Activated CD4-positive, alpha-beta T cell treated with anti-CD3 and anti-CD28 coated beads, Interleukin-2, amount 10 ng/mL, durations not matched to agents 7 days and 5 days (primary cell): ENCODE measurements at regions not wholly inside any gene's neighbourhood (a gene's known extent, or its start where the extent isn't known, plus 50 kb on each side); places are given as distances from the start of the nearest gene placed in this dataset.

Experiments used
- CTCF ChIA-PET: fragments of 350-600 bp; sonication (Branson Sonifier 250); formaldehyde crosslinking; loops from one replicate; lab custom pipeline; 2021; ENCODE audit warnings: antibody characterized with exemption; lab: Charles Lee
- POLR2A ChIA-PET: fragments of 350-600 bp; sonication (Branson Sonifier 250); formaldehyde crosslinking; loops from one replicate; lab custom pipeline; 2021; ENCODE audit warnings: antibody characterized with exemption; lab: Charles Lee
- DNase-seq: peaks from one replicate; pipeline ENCODE4 v3.0.0-alpha.2; 2020
- H3K27ac Mint-ChIP-seq: one replicate; pipeline ENCODE4 v1.8.0; 2021; ENCODE audit warnings: mild to moderate bottlenecking, moderate library complexity, mixed read lengths
- H3K27me3 Mint-ChIP-seq: one replicate; pipeline ENCODE4 v1.8.0; 2021; ENCODE audit warnings: mixed read lengths
- H3K36me3 Mint-ChIP-seq: one replicate; pipeline ENCODE4 v1.8.0; 2021; ENCODE audit warnings: low read depth, mixed read lengths
- H3K4me1 Mint-ChIP-seq: one replicate; pipeline ENCODE4 v1.8.0; 2021; ENCODE audit warnings: mixed read lengths
- H3K4me3 Mint-ChIP-seq: one replicate; pipeline ENCODE4 v1.8.0; 2021; ENCODE audit warnings: mild to moderate bottlenecking, moderate library complexity, mixed read lengths
- H3K9me3 Mint-ChIP-seq: one replicate; pipeline ENCODE4 v1.8.0; 2021; ENCODE audit warnings: mixed read lengths

DNA sequence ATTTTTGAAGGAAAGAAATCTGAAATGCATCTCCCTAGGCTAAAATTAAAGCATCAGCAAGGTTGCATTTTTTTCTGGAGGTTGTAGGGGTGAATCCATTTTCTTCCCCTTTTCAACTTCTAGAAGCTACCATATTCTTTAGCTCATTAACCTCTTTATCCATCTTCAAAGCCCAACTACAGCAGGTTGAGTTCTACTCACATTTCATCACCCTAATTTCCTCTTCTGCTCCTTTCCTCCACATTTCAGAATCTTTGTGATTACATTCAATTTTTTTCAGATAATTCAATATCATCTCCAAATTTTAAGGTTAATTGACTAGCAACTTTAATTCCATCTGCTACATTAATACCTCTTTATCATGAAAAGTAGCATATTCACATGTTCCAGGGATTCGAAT, 2655.7 kb upstream of the PCDH20 start:
- no peak overlapping the region for H3K27ac Mint-ChIP-seq
- ChIA-PET POLR2A (no interaction called here), CTCF (no interaction called here)
- H3K9me3 Mint-ChIP-seq: no peaks in the 10 kb centered on the region
- no peak overlapping the region for H3K4me3 Mint-ChIP-seq
- no peaks in the 10 kb centered on the region for H3K4me1 Mint-ChIP-seq
- H3K27me3 Mint-ChIP-seq: no peaks in the 10 kb centered on the region
- no peak for DNase-seq
- H3K36me3 Mint-ChIP-seq: no peaks in the 10 kb centered on the region

- Mint-ChIP-seq H3K27ac (no peak overlapping the region), H3K9me3 (no peaks in the 10 kb centered on the region), H3K36me3 (no peaks in the 10 kb centered on the region), H3K4me1 (no peaks in the 10 kb centered on the region), H3K4me3 (no peak overlapping the region), H3K27me3 (no peaks in the 10 kb centered on the region)
- POLR2A ChIA-PET: no interaction called here
- DNase-seq: no peak
- CTCF ChIA-PET: no interaction called here
Observed at GRCh38 chr13:64069892-64070291, 2654.2 kb upstream of the PCDH20 start.

- ChIA-PET CTCF (no interaction called here), POLR2A (no interaction called here)
- DNase-seq: no peak
- Mint-ChIP-seq H3K36me3 (no peaks in the 10 kb centered on the region), H3K27ac (no peak overlapping the region), H3K4me3 (no peak overlapping the region), H3K27me3 (no peaks in the 10 kb centered on the region), H3K4me1 (no peaks in the 10 kb centered on the region), H3K9me3 (no peaks in the 10 kb centered on the region)
Observed at GRCh38 chr13:64066711-64067110, 2651.1 kb upstream of the PCDH20 start.

- ChIA-PET POLR2A (no interaction called here), CTCF (no interaction called here)
- H3K4me1 Mint-ChIP-seq: no peaks in the 10 kb centered on the region
- no peaks in the 10 kb centered on the region for H3K27me3 Mint-ChIP-seq
- no peak overlapping the region for H3K4me3 Mint-ChIP-seq
- no peak overlapping the region for H3K27ac Mint-ChIP-seq
- peaks cover 8% of the 10 kb centered on the region for H3K9me3 Mint-ChIP-seq
- no peak for DNase-seq
- H3K36me3 Mint-ChIP-seq: no peaks in the 10 kb centered on the region
Observed at GRCh38 chr13:64061649-64062048, 2646.0 kb upstream of the PCDH20 start.

DNA sequence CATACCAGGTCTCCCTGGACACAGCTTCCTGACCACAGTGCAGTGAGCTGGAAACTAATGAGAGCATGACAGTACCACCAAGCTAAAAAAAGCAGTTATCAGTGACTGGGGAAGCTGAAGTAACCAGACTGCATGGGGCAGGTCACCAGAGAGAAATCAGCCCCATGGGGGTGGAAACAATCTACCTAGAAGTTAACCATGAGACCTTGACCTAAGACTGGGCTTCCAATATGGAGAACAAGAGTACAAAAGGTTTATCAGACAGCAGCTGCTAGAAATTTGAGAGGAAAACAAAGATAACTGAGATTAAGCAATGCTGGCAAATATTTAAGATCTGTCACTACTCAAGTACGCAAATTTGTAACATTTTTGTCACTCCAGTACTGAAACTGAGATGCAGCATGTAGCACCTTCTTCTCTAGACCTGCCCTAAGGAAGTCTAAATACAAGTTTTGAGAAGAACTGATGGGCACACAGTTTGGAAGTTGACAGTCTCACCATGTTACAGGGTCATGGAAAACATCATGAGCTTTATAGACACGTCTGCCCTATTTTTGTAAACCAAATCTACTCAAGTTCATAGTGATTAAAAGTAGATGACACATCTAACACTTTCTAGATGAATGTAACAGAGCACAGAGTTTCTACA, 2641.8 kb upstream of the PCDH20 start:
- Mint-ChIP-seq H3K4me3 (no peak overlapping the region), H3K27me3 (no peaks in the 10 kb centered on the region), H3K27ac (no peak overlapping the region), H3K36me3 (no peaks in the 10 kb centered on the region), H3K4me1 (no peaks in the 10 kb centered on the region), H3K9me3 (peaks cover 8% of the 10 kb centered on the region)
- CTCF ChIA-PET: no interaction called here
- no peak for DNase-seq
- POLR2A ChIA-PET: no interaction called here

GRCh38 chr13:64054321-64054720, 2638.7 kb upstream of the PCDH20 start:
- Mint-ChIP-seq H3K4me1 (no peaks in the 10 kb centered on the region), H3K4me3 (no peak overlapping the region), H3K27me3 (no peaks in the 10 kb centered on the region), H3K36me3 (no peaks in the 10 kb centered on the region), H3K9me3 (peaks cover 5% of the 10 kb centered on the region), H3K27ac (no peak overlapping the region)
- ChIA-PET CTCF (no interaction called here), POLR2A (no interaction called here)
- no peak for DNase-seq

- ChIA-PET POLR2A (no interaction called here), CTCF (no interaction called here)
- Mint-ChIP-seq H3K27ac (no peak overlapping the region), H3K4me1 (no peaks in the 10 kb centered on the region), H3K36me3 (no peaks in the 10 kb centered on the region), H3K4me3 (no peak overlapping the region), H3K9me3 (peaks cover 2% of the 10 kb centered on the region), H3K27me3 (no peaks in the 10 kb centered on the region)
- no peak for DNase-seq
Observed at GRCh38 chr13:64052521-64052920, 2636.9 kb upstream of the PCDH20 start.

DNA sequence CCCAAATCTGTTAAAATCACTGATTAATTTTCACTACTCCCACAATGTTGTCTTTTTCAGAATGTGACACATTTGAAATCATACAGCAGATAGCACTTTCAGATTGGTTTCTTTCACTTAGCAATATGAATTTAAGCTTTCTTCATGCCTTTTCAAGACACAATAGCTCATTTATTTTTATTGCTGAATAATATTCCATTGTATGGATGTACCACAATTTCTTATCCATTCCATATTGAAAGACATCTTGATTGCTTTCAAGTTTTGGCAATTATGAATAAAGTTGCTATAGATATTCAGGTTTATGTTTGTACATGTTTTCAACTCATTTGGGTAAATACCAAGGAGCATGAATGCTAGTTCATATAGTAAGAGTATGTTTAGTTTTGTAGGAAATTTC, 2635.6 kb upstream of the PCDH20 start:
- DNase-seq: no peak
- Mint-ChIP-seq H3K36me3 (no peaks in the 10 kb centered on the region), H3K27me3 (no peaks in the 10 kb centered on the region), H3K4me1 (no peaks in the 10 kb centered on the region), H3K9me3 (peaks cover 2% of the 10 kb centered on the region), H3K4me3 (no peak overlapping the region), H3K27ac (no peak overlapping the region)
- POLR2A ChIA-PET: no interaction called here
- CTCF ChIA-PET: no interaction called here

DNA sequence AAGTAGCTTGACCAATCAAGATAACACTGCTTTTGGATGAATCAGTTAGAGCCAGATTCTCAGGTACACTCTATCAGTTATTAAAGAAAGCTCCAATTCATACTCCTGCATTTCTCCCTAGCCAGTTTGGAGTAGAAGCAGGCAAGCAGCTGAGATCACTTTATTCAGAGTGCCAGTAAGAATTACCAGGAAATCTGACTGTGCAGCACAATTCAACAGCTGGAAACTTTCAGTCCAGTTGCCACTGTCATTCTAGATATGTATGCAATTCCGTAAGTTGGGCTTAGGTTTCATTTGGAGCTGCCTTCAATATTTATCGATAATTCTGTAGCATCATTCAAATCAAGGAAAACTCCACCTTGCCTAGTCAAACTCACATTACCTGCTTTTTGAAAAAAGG, 2625.6 kb upstream of the PCDH20 start:
- no peaks in the 10 kb centered on the region for H3K36me3 Mint-ChIP-seq

DNA sequence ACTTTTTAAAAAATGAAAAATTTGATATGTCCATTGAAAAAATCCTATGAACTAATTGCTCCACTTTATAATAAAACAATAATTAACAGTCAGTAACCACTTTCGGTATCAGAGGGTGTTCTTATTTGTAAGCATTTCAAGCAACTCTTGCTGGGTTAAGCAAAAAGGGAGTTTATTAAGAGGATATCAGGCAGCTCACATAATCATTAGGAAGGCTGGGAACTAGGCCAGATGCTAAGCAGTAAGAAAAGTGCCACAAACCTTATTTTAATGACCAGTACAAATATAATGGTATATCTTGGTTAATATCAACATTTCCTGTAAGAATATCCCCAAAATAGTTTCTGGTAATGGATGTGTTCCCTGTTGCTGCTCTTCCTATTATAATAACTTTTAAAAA, 2618.3 kb upstream of the PCDH20 start:
- Mint-ChIP-seq H3K27me3 (no peaks in the 10 kb centered on the region), H3K36me3 (no peaks in the 10 kb centered on the region), H3K4me3 (no peak overlapping the region), H3K4me1 (no peaks in the 10 kb centered on the region), H3K9me3 (peaks cover 3% of the 10 kb centered on the region), H3K27ac (no peak overlapping the region)
- POLR2A ChIA-PET: no interaction called here
- CTCF ChIA-PET: no interaction called here
- DNase-seq: no peak

More for the DNA sequence above, 2625.6 kb upstream of the PCDH20 start:
- Mint-ChIP-seq H3K4me3 (no peak overlapping the region), H3K9me3 (peaks cover 3% of the 10 kb centered on the region), H3K27me3 (no peaks in the 10 kb centered on the region), H3K4me1 (no peaks in the 10 kb centered on the region), H3K27ac (no peak overlapping the region)
- CTCF ChIA-PET: no interaction called here
- POLR2A ChIA-PET: no interaction called here
- DNase-seq: no peak

DNA sequence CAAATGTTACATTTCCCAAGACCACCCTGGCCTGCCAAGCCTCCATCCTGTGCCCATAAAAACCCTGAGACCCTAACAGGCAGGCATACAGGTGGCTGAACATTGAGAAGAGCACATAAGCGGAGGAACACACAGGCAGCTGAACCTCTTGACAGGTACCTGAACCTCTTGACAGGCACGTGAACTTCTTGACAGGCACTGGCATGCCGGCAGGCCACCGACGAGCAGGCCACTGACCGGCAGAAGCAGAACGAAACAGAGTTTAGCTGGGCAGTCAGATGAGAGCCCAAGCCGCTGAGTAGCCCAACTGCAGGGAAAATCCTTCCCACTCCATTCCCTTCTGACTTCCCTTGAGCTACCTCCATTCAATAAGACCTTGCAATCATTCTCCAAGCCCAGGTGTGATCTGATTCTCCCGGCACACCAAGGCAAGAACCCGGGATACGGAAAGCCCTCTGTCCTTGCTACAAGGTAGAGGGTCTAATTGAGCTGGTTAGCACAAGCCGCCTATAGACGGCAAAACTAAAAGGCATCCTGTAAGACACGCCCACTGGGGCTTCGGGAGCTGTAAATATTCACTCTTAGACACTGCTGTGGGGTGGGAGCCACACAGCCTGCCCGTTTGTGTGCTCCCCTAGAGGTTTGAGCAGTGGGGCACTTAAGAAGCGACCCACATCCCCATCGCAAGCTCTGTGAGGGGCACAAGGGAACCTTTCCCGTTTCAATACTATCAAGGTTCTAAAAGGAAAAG, 2613.9 kb upstream of the PCDH20 start:
- Mint-ChIP-seq H3K27ac (no peak overlapping the region), H3K36me3 (no peaks in the 10 kb centered on the region), H3K4me3 (no peak overlapping the region), H3K4me1 (no peaks in the 10 kb centered on the region), H3K27me3 (no peaks in the 10 kb centered on the region), H3K9me3 (peaks cover 7% of the 10 kb centered on the region)
- ChIA-PET POLR2A (no interaction called here), CTCF (no interaction called here)
- DNase-seq: no peak

DNA sequence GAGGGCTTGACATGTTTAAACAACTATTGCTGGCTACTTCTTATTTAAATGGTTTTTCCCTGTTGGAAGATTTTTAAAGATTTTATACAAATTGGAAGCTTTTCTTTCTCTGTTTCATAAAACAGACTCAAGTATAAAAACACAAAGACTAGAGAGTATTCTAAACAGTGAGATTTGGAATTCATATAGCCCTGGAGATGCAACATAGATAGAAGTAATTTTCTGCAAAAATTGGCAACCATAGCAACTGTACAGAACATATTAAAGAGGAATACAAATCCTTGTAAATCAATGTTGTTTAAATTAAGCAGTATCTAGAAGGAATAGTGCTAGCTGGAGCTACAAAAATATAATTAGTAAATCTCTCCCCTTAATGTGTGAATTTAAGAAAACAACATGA, 2612.9 kb upstream of the PCDH20 start:
- H3K4me1 Mint-ChIP-seq: no peaks in the 10 kb centered on the region
- H3K27ac Mint-ChIP-seq: no peak overlapping the region
- H3K27me3 Mint-ChIP-seq: no peaks in the 10 kb centered on the region
- ChIA-PET POLR2A (no interaction called here), CTCF (no interaction called here)
- no peak overlapping the region for H3K4me3 Mint-ChIP-seq
- no peaks in the 10 kb centered on the region for H3K36me3 Mint-ChIP-seq
- H3K9me3 Mint-ChIP-seq: peaks cover 4% of the 10 kb centered on the region
- DNase-seq: no peak

- H3K4me1 Mint-ChIP-seq: no peaks in the 10 kb centered on the region
- ChIA-PET CTCF (no interaction called here), POLR2A (no interaction called here)
- no peak for DNase-seq
- no peak overlapping the region for H3K27ac Mint-ChIP-seq
- no peaks in the 10 kb centered on the region for H3K36me3 Mint-ChIP-seq
- H3K27me3 Mint-ChIP-seq: no peaks in the 10 kb centered on the region
- H3K4me3 Mint-ChIP-seq: no peak overlapping the region
- H3K9me3 Mint-ChIP-seq: peaks cover 11% of the 10 kb centered on the region
Observed at GRCh38 chr13:64020126-64020525, 2604.5 kb upstream of the PCDH20 start.

DNA sequence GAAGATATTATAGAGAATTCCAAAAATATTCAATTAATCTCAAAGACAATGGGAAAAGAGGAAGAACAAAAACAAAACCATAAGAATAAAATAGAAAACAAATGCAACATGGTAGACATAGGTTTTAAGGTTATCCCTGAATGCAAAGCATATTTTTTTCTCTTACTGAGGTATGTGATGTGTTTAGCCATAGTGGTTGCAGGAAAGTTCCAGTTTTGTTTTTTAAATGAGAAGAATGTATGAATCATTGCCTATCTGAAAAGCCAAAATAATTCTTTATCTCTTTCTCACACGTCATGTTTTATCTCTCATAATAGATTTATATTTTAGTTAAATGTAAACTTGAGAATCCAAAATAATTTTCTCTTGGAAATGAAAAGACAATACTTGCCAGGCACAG, 2591.7 kb upstream of the PCDH20 start:
- Mint-ChIP-seq H3K36me3 (no peaks in the 10 kb centered on the region), H3K9me3 (peaks cover 10% of the 10 kb centered on the region), H3K27me3 (no peaks in the 10 kb centered on the region), H3K4me1 (no peaks in the 10 kb centered on the region), H3K27ac (no peak overlapping the region), H3K4me3 (no peak overlapping the region)
- POLR2A ChIA-PET: no interaction called here
- CTCF ChIA-PET: no interaction called here
- DNase-seq: no peak
